Mesenchymal stem cell (in vitro differentiated cells and primary cell): ENCODE measurements at regions not wholly inside any gene's neighbourhood (a gene's known extent, or its start where the extent isn't known, plus 50 kb on each side); places are given as distances from the start of the nearest gene placed in this dataset.

Experiments
- DNase-seq: peaks from one replicate; pipeline ENCODE4 v3.0.0-alpha.2; 2013
- H2AFZ ChIP-seq: one replicate; pipeline ENCODE4 v1.6.1; 2013; ENCODE audit warnings: low read depth, mild to moderate bottlenecking, control low read depth, inconsistent platforms, low read length, moderate library complexity
- H2AK5ac ChIP-seq: 2 replicates; pipeline ENCODE4 v1.6.1; 2013; ENCODE audit warnings: low read length, moderate library complexity, mild to moderate bottlenecking, inconsistent platforms; ENCODE audit not compliant: severe bottlenecking
- H2BK120ac ChIP-seq: one replicate; pipeline ENCODE4 v1.6.1; 2013; ENCODE audit warnings: low read depth, mild to moderate bottlenecking, inconsistent platforms, low read length, moderate library complexity
- H2BK12ac ChIP-seq, 2 experiments: one replicate each; pipeline ENCODE4 v1.6.1; 2013; ENCODE audit warnings: inconsistent platforms in 2 of 2, low read length in 2 of 2, mild to moderate bottlenecking in 2 of 2, moderate library complexity in 2 of 2, control low read depth in 1 of 2
- H2BK15ac ChIP-seq: one replicate; pipeline ENCODE4 v1.6.1; 2013; ENCODE audit warnings: mild to moderate bottlenecking, low read depth, inconsistent platforms; ENCODE audit not compliant: poor library complexity, severe bottlenecking
- H2BK5ac ChIP-seq: 2 replicates; pipeline ENCODE4 v1.6.1; 2013; ENCODE audit warnings: low read depth, mild to moderate bottlenecking, low read length, control low read depth, inconsistent platforms; ENCODE audit not compliant: poor library complexity, severe bottlenecking
- H3K14ac ChIP-seq, 2 experiments: one replicate each; pipeline ENCODE4 v1.6.1; 2013; ENCODE audit warnings: inconsistent platforms in 2 of 2, low read length in 2 of 2, control low read depth in 1 of 2, mild to moderate bottlenecking in 1 of 2, moderate library complexity in 1 of 2
- H3K18ac ChIP-seq, 2 experiments: one replicate each; pipeline ENCODE4 v1.6.1; 2013; ENCODE audit warnings: inconsistent platforms in 2 of 2, low read length in 2 of 2, control low read depth in 1 of 2, low read depth in 1 of 2, mild to moderate bottlenecking in 1 of 2
- H3K23ac ChIP-seq, 2 experiments: one replicate each; pipeline ENCODE4 v1.6.1; 2013; ENCODE audit warnings: inconsistent platforms in 2 of 2, low read length in 2 of 2, mild to moderate bottlenecking in 2 of 2, moderate library complexity in 2 of 2, control low read depth in 1 of 2
- H3K27ac ChIP-seq: 2 replicates; pipeline ENCODE4 v1.5.1; 2013; ENCODE audit warnings: mild to moderate bottlenecking, moderate library complexity, low read length, control low read depth, inconsistent platforms; ENCODE audit not compliant: poor library complexity, severe bottlenecking
- H3K27me3 ChIP-seq, 2 experiments: 2 replicates each; pipeline versions ENCODE4 v1.6.1 to v1.7.0; 2013; ENCODE audit warnings: low read length in 2 of 2, mild to moderate bottlenecking in 2 of 2, moderate library complexity in 2 of 2, control low read depth in 1 of 2, inconsistent platforms in 1 of 2; ENCODE audit not compliant: control insufficient read depth in 1 of 2, insufficient read depth in 1 of 2
- H3K36me3 ChIP-seq, 2 experiments: 2 replicates each; pipeline versions ENCODE4 v1.6.1 to v1.7.0; 2013; ENCODE audit warnings: low read length in 2 of 2, control low read depth in 1 of 2, inconsistent platforms in 1 of 2, low read depth in 1 of 2, mild to moderate bottlenecking in 1 of 2; ENCODE audit not compliant: insufficient read depth in 2 of 2, control insufficient read depth in 1 of 2
- H3K4ac ChIP-seq, 2 experiments: one replicate each; pipeline ENCODE4 v1.6.1; 2013; ENCODE audit warnings: inconsistent platforms in 2 of 2, low read length in 2 of 2, mild to moderate bottlenecking in 2 of 2, moderate library complexity in 2 of 2, control low read depth in 1 of 2, low read depth in 1 of 2
- H3K4me1 ChIP-seq: 2 replicates; pipeline ENCODE4 v1.6.1; 2013; ENCODE audit warnings: low read depth, low read length, control low read depth; ENCODE audit not compliant: control insufficient read depth, insufficient read depth
- H3K4me2 ChIP-seq: 2 replicates; pipeline ENCODE4 v1.6.1; 2013; ENCODE audit warnings: low read length, mild to moderate bottlenecking, inconsistent platforms; ENCODE audit not compliant: poor library complexity, severe bottlenecking
- H3K4me3 ChIP-seq, 2 experiments: 2 replicates each; pipeline versions ENCODE4 v1.5.1 to v1.7.0; 2013; ENCODE audit warnings: low read length in 2 of 2, mild to moderate bottlenecking in 2 of 2, control low read depth in 1 of 2, low read depth in 1 of 2; ENCODE audit not compliant: insufficient read depth in 1 of 2
- H3K79me1 ChIP-seq: replicated peaks from 2 replicates; pipeline ENCODE4 v1.6.1; 2013; ENCODE audit warnings: mild to moderate bottlenecking, control low read depth, low read length, inconsistent platforms; ENCODE audit not compliant: poor library complexity, severe bottlenecking
- H3K9ac ChIP-seq: 2 replicates; pipeline ENCODE4 v1.7.0; 2013; ENCODE audit warnings: mild to moderate bottlenecking, low read length, moderate library complexity
- H3K9me3 ChIP-seq: 2 replicates; pipeline ENCODE4 v1.7.0; 2013; ENCODE audit warnings: mild to moderate bottlenecking, low read length; ENCODE audit not compliant: control insufficient read depth
- H4K8ac ChIP-seq: one replicate; pipeline ENCODE4 v1.6.1; 2013; ENCODE audit warnings: inconsistent platforms, mild to moderate bottlenecking, low read length, moderate library complexity
- H4K91ac ChIP-seq: one replicate; pipeline ENCODE4 v1.6.1; 2013; ENCODE audit warnings: mild to moderate bottlenecking, low read length, inconsistent platforms
- WGBS: methylation state at CpG from one replicate; pipeline ENCODE4 v1.1.7; 2013; ENCODE audit warnings: mixed read lengths; 5-methylcytosine and 5-hydroxymethylcytosine counted together

GRCh38 chr5:73274121-73274520 lies 101.1 kb downstream of the TMEM174 start:
- no peak overlapping the region for H4K8ac ChIP-seq
- no peak overlapping the region for H2AFZ ChIP-seq
- H3K9me3 ChIP-seq = no peaks in the 10 kb centered on the region
- no peak overlapping the region for H2BK12ac ChIP-seq
- no peak overlapping the region for H2BK5ac ChIP-seq
- H4K91ac ChIP-seq = no peak overlapping the region
- no peak for DNase-seq
- H3K4me3 ChIP-seq = no peak overlapping the region
- no peak overlapping the region for H2AK5ac ChIP-seq
- H3K4me1 ChIP-seq = peaks cover 12% of the 10 kb centered on the region
- peaks cover 11 to 47% of the 10 kb centered on the region in 2 experiments for H3K27me3 ChIP-seq
- H3K79me1 ChIP-seq = no peaks in the 10 kb centered on the region
- H2BK15ac ChIP-seq = no peak overlapping the region
- H3K18ac ChIP-seq = no peak overlapping the region
- H3K23ac ChIP-seq = no peak overlapping the region
- no peak overlapping the region for H3K9ac ChIP-seq
- no peak overlapping the region for H3K4ac ChIP-seq
- no peak overlapping the region for H3K4me2 ChIP-seq
- no peak overlapping the region for H3K27ac ChIP-seq
- no peak overlapping the region for H3K14ac ChIP-seq
- no peak overlapping the region for H2BK120ac ChIP-seq
- H3K36me3 ChIP-seq = no peaks in the 10 kb centered on the region
- 100% methylated on average over 1 of the region's 3 CpGs for WGBS

GRCh38 chr5:73273379-73274050 lies 100.5 kb downstream of the TMEM174 start:
- Histone ChIP-seq H3K9ac (no peak overlapping the region), H2BK15ac (no peak overlapping the region), H4K91ac (no peak overlapping the region), H3K79me1 (no peaks in the 10 kb centered on the region), H4K8ac (no peak overlapping the region), H3K14ac (no peak overlapping the region), H3K18ac (no peak overlapping the region), H3K4me3 (no peak overlapping the region), H3K4me2 (no peak overlapping the region), H2BK12ac (no peak overlapping the region), H3K36me3 (no peaks in the 10 kb centered on the region), H3K9me3 (no peaks in the 10 kb centered on the region), H3K23ac (no peak overlapping the region), H2AK5ac (peak overlapping the region; percentile 43), H2BK5ac (no peak overlapping the region), H3K27me3 (peaks cover 11 to 51% of the 10 kb centered on the region in 2 experiments), H2BK120ac (no peak overlapping the region), H3K4me1 (peaks cover 12% of the 10 kb centered on the region), H2AFZ (no peak overlapping the region), H3K27ac (no peak overlapping the region), H3K4ac (no peak overlapping the region)
- no peak for DNase-seq
- WGBS = 94% methylated on average over 5 of the region's 6 CpGs

GRCh38 chr5:73272351-73272750 lies 99.4 kb downstream of the TMEM174 start:
- no peak for DNase-seq
- Histone ChIP-seq H3K23ac (no peak overlapping the region), H3K4me1 (peaks cover 12% of the 10 kb centered on the region), H2BK15ac (no peak overlapping the region), H4K8ac (no peak overlapping the region), H3K36me3 (no peaks in the 10 kb centered on the region), H3K4ac (no peak overlapping the region), H3K18ac (no peak overlapping the region), H2BK12ac (no peak overlapping the region), H3K9ac (no peak overlapping the region), H4K91ac (no peak overlapping the region), H3K27me3 (peaks cover 11 to 43% of the 10 kb centered on the region in 2 experiments), H2AFZ (no peak overlapping the region), H3K14ac (no peak overlapping the region), H3K4me3 (no peak overlapping the region), H3K79me1 (no peaks in the 10 kb centered on the region), H2AK5ac (no peak overlapping the region), H3K4me2 (no peak overlapping the region), H2BK5ac (no peak overlapping the region), H2BK120ac (no peak overlapping the region), H3K27ac (no peak overlapping the region), H3K9me3 (no peaks in the 10 kb centered on the region)

GRCh38 chr5:73268826-73269225 lies 95.8 kb downstream of the TMEM174 start:
- H2BK15ac ChIP-seq = no peak overlapping the region
- no peak overlapping the region for H4K91ac ChIP-seq
- H3K27me3 ChIP-seq = peaks cover 11 to 27% of the 10 kb centered on the region in 2 experiments
- no peak overlapping the region for H4K8ac ChIP-seq
- H3K27ac ChIP-seq = no peak overlapping the region
- no peak overlapping the region for H3K23ac ChIP-seq
- no peak overlapping the region for H3K4me2 ChIP-seq
- H2BK5ac ChIP-seq = no peak overlapping the region
- no peak for DNase-seq
- H2AFZ ChIP-seq = no peak overlapping the region
- H2AK5ac ChIP-seq = no peak overlapping the region
- H3K36me3 ChIP-seq = no peaks in the 10 kb centered on the region
- H3K14ac ChIP-seq = no peak overlapping the region
- H3K4me3 ChIP-seq = no peak overlapping the region
- peak overlapping the region in 1 of 2 experiments; percentile 11 for H3K18ac ChIP-seq
- no peaks in the 10 kb centered on the region for H3K9me3 ChIP-seq
- no peak overlapping the region for H3K9ac ChIP-seq
- H2BK12ac ChIP-seq = no peak overlapping the region
- H3K4ac ChIP-seq = no peak overlapping the region
- WGBS = 96% methylated on average over 2 of the region's 2 CpGs
- H3K79me1 ChIP-seq = no peaks in the 10 kb centered on the region
- no peak overlapping the region for H2BK120ac ChIP-seq
- peaks cover 3% of the 10 kb centered on the region for H3K4me1 ChIP-seq
